ENCODE measurements at regions not wholly inside any gene's neighbourhood (a gene's known extent, or its start where the extent isn't known, plus 50 kb on each side); places are given as distances from the start of the nearest gene placed in this dataset.

DNA sequence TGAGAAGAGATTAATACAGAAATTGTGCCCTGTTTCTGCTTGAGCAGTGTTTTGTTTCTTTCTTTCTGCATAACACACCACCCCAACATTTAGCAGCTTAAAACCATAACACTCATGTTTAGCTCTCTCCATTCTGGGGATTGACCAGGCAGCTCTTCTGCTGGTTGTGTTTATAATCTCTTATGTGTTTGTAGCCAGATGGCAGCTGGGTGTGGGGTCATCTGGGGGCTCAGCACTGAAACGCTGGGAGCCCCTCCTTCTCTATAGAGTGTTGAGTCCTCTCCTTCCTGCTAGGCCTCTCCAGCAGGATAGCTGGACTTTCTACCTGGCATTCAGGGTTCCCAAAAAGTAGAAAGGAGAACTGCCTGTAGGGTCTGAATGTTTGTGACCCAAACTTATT, 270.6 kb downstream of the TTC8 start:
- TF ChIP-seq, protein P1, sequence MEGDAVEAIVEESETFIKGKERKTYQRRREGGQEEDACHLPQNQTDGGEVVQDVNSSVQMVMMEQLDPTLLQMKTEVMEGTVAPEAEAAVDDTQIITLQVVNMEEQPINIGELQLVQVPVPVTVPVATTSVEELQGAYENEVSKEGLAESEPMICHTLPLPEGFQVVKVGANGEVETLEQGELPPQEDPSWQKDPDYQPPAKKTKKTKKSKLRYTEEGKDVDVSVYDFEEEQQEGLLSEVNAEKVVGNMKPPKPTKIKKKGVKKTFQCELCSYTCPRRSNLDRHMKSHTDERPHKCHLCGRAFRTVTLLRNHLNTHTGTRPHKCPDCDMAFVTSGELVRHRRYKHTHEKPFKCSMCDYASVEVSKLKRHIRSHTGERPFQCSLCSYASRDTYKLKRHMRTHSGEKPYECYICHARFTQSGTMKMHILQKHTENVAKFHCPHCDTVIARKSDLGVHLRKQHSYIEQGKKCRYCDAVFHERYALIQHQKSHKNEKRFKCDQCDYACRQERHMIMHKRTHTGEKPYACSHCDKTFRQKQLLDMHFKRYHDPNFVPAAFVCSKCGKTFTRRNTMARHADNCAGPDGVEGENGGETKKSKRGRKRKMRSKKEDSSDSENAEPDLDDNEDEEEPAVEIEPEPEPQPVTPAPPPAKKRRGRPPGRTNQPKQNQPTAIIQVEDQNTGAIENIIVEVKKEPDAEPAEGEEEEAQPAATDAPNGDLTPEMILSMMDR (conservative IDR thresholded peaks at IDR 0.05; ENCODE audit: low read depth in 2 of 2), result no peak
- TF ChIP-seq POLR2AphosphoS5 (IDR thresholded peaks at IDR 0.05; ENCODE audit: low read depth) (no peak), JUNB (IDR thresholded peaks at IDR 0.05; ENCODE audit: unreplicated experiment) (no peak)
- TF ChIP-seq, protein P2, sequence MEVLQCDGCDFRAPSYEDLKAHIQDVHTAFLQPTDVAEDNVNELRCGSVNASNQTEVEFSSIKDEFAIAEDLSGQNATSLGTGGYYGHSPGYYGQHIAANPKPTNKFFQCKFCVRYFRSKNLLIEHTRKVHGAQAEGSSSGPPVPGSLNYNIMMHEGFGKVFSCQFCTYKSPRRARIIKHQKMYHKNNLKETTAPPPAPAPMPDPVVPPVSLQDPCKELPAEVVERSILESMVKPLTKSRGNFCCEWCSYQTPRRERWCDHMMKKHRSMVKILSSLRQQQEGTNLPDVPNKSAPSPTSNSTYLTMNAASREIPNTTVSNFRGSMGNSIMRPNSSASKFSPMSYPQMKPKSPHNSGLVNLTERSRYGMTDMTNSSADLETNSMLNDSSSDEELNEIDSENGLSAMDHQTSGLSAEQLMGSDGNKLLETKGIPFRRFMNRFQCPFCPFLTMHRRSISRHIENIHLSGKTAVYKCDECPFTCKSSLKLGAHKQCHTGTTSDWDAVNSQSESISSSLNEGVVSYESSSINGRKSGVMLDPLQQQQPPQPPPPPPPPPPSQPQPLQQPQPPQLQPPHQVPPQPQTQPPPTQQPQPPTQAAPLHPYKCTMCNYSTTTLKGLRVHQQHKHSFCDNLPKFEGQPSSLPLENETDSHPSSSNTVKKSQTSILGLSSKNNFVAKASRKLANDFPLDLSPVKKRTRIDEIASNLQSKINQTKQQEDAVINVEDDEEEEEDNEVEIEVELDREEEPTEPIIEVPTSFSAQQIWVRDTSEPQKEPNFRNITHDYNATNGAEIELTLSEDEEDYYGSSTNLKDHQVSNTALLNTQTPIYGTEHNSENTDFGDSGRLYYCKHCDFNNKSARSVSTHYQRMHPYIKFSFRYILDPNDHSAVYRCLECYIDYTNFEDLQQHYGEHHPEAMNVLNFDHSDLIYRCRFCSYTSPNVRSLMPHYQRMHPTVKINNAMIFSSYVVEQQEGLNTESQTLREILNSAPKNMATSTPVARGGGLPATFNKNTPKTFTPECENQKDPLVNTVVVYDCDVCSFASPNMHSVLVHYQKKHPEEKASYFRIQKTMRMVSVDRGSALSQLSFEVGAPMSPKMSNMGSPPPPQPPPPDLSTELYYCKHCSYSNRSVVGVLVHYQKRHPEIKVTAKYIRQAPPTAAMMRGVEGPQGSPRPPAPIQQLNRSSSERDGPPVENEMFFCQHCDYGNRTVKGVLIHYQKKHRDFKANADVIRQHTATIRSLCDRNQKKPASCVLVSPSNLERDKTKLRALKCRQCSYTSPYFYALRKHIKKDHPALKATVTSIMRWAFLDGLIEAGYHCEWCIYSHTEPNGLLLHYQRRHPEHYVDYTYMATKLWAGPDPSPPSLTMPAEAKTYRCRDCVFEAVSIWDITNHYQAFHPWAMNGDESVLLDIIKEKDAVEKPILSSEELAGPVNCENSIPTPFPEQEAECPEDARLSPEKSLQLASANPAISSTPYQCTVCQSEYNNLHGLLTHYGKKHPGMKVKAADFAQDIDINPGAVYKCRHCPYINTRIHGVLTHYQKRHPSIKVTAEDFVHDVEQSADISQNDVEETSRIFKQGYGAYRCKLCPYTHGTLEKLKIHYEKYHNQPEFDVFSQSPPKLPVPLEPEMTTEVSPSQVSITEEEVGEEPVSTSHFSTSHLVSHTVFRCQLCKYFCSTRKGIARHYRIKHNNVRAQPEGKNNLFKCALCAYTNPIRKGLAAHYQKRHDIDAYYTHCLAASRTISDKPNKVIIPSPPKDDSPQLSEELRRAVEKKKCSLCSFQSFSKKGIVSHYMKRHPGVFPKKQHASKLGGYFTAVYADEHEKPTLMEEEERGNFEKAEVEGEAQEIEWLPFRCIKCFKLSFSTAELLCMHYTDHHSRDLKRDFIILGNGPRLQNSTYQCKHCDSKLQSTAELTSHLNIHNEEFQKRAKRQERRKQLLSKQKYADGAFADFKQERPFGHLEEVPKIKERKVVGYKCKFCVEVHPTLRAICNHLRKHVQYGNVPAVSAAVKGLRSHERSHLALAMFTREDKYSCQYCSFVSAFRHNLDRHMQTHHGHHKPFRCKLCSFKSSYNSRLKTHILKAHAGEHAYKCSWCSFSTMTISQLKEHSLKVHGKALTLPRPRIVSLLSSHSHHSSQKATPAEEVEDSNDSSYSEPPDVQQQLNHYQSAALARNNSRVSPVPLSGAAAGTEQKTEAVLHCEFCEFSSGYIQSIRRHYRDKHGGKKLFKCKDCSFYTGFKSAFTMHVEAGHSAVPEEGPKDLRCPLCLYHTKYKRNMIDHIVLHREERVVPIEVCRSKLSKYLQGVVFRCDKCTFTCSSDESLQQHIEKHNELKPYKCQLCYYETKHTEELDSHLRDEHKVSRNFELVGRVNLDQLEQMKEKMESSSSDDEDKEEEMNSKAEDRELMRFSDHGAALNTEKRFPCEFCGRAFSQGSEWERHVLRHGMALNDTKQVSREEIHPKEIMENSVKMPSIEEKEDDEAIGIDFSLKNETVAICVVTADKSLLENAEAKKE (CRISPR knock-in tag; IDR thresholded peaks at IDR 0.05), result no peak

All from GM23338 (cell line).